Stomach (tissue), 4 donors: ENCODE measurements at regions not wholly inside any gene's neighbourhood (a gene's known extent, or its start where the extent isn't known, plus 50 kb on each side); places are given as distances from the start of the nearest gene placed in this dataset.
"Not testable (repeated sequence)": the region's sequence is repeated elsewhere in the genome, so short reads cannot be mapped to it uniquely, and the experiment has no call there.

Source experiments
- EP300 ChIP-seq: sonication (generic); formaldehyde crosslinking; IDR thresholded peaks from one replicate; pipeline ENCODE4 v1.6.1; 2017; ENCODE audit warnings: antibody characterized with exemption
- POLR2A ChIP-seq, 4 donors: fragments of 450-650 bp; IDR thresholded peaks; one replicate each; pipeline ENCODE4 v1.6.1; 2016; ENCODE audit warnings: antibody characterized with exemption in 4 of 4, control low read depth in 2 of 4, mild to moderate bottlenecking in 1 of 4, moderate library complexity in 1 of 4
- POLR2AphosphoS5 ChIP-seq, 3 donors: sonication (generic); formaldehyde crosslinking; IDR thresholded peaks; one replicate each; pipeline ENCODE4 v1.6.1; 2016; ENCODE audit warnings: antibody characterized with exemption in 3 of 3
- TF ChIP-seq, protein P1 (sequence below), 7 experiments: fragments of 450-650 bp in 4 of 7; fragments of 200-600 bp in 3 of 7; sonication (generic) in 3 of 7; IDR thresholded peaks; one replicate each; pipeline ENCODE4 v1.5.1; 2016 to 2019; ENCODE audit warnings: antibody characterized with exemption in 7 of 7, control low read depth in 2 of 7, mild to moderate bottlenecking in 1 of 7

- TF ChIP-seq, protein P1, sequence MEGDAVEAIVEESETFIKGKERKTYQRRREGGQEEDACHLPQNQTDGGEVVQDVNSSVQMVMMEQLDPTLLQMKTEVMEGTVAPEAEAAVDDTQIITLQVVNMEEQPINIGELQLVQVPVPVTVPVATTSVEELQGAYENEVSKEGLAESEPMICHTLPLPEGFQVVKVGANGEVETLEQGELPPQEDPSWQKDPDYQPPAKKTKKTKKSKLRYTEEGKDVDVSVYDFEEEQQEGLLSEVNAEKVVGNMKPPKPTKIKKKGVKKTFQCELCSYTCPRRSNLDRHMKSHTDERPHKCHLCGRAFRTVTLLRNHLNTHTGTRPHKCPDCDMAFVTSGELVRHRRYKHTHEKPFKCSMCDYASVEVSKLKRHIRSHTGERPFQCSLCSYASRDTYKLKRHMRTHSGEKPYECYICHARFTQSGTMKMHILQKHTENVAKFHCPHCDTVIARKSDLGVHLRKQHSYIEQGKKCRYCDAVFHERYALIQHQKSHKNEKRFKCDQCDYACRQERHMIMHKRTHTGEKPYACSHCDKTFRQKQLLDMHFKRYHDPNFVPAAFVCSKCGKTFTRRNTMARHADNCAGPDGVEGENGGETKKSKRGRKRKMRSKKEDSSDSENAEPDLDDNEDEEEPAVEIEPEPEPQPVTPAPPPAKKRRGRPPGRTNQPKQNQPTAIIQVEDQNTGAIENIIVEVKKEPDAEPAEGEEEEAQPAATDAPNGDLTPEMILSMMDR (IDR thresholded peaks at IDR 0.05) = not testable (repeated sequence)
- TF ChIP-seq POLR2A (IDR thresholded peaks at IDR 0.05); EP300; POLR2AphosphoS5 (IDR thresholded peaks at IDR 0.05): not testable (repeated sequence)
Observed at GRCh38 chrX:3972104-3972858, 258.8 kb upstream of the PRKX start.
